DMS79 treated with DMSO at 0.1 percent for 48 hours (cell line): ENCODE measurements at regions not wholly inside any gene's neighbourhood (a gene's known extent, or its start where the extent isn't known, plus 50 kb on each side); places are given as distances from the start of the nearest gene placed in this dataset.
"Not testable (repeated sequence)": the region's sequence is repeated elsewhere in the genome, so short reads cannot be mapped to it uniquely, and the experiment has no call there.

Experiments used
- DNase-seq: peaks from one replicate; lab custom pipeline; 2025; lab: John Stamatoyannopoulos, UW

GRCh38 chr10:64115908-64116643 is 594.9 kb downstream of the REEP3 start:
- DNase-seq: no peak

- no peak for DNase-seq
These were observed 595.5 kb downstream of the REEP3 start for GRCh38 chr10:64116707-64117106.

- no peak for DNase-seq
These were observed 597.5 kb downstream of the REEP3 start for GRCh38 chr10:64118736-64119135.

GRCh38 chr10:64120301-64120980 is 599.2 kb downstream of the REEP3 start:
- DNase-seq: not testable (repeated sequence)

GRCh38 chr10:64130152-64130551 is 609.0 kb downstream of the REEP3 start:
- no peak for DNase-seq

- no peak for DNase-seq
These were observed 613.5 kb downstream of the REEP3 start for GRCh38 chr10:64134676-64135075.

GRCh38 chr10:64142395-64142794 is 621.2 kb downstream of the REEP3 start:
- no peak for DNase-seq

- no peak for DNase-seq
These were observed 627.4 kb downstream of the REEP3 start for GRCh38 chr10:64148607-64149006.

- no peak for DNase-seq
These were observed 635.0 kb downstream of the REEP3 start for GRCh38 chr10:64156166-64156565.

GRCh38 chr10:64158551-64158950 is 637.4 kb downstream of the REEP3 start:
- DNase-seq: no peak

- DNase-seq: no peak
These were observed 639.0 kb downstream of the REEP3 start for GRCh38 chr10:64159910-64160872.

- DNase-seq: no peak
These were observed 649.6 kb downstream of the REEP3 start for GRCh38 chr10:64170791-64171190.

- no peak for DNase-seq
These were observed 652.6 kb downstream of the REEP3 start for GRCh38 chr10:64173826-64174225.

- no peak for DNase-seq
These were observed 653.6 kb downstream of the REEP3 start for GRCh38 chr10:64174666-64175255.

GRCh38 chr10:64175271-64175962 is 654.2 kb downstream of the REEP3 start:
- no peak for DNase-seq

- no peak for DNase-seq
These were observed 661.5 kb downstream of the REEP3 start for GRCh38 chr10:64182671-64183070.

GRCh38 chr10:64191286-64191685 is 670.1 kb downstream of the REEP3 start:
- DNase-seq: no peak

- no peak for DNase-seq
These were observed 675.6 kb downstream of the REEP3 start for GRCh38 chr10:64196638-64197315.

GRCh38 chr10:64201936-64202335 is 680.7 kb downstream of the REEP3 start:
- no peak for DNase-seq

GRCh38 chr10:64204504-64204903 is 683.3 kb downstream of the REEP3 start:
- DNase-seq: not testable (repeated sequence)

- no peak for DNase-seq
These were observed 685.2 kb downstream of the REEP3 start for GRCh38 chr10:64206409-64206808.
